H9 (cell line): ENCODE measurements at regions not wholly inside any gene's neighbourhood (a gene's known extent, or its start where the extent isn't known, plus 50 kb on each side); places are given as distances from the start of the nearest gene placed in this dataset.

Experiments
- DNase-seq: peaks from one replicate; pipeline ENCODE4 v3.0.0-alpha.2; 2017
- H2AFZ ChIP-seq: one replicate; pipeline ENCODE4 v1.6.1; 2013; ENCODE audit warnings: mild to moderate bottlenecking, low read length, control low read depth, moderate library complexity
- H2AK5ac ChIP-seq: 2 replicates; pipeline ENCODE4 v1.6.1; 2013; ENCODE audit warnings: low read length, control low read depth, mixed read lengths; ENCODE audit not compliant: insufficient read length
- H2BK120ac ChIP-seq: one replicate; pipeline ENCODE4 v1.6.1; 2013; ENCODE audit warnings: low read depth, mild to moderate bottlenecking, low read length, control low read depth, inconsistent platforms; ENCODE audit not compliant: poor library complexity, severe bottlenecking
- H2BK12ac ChIP-seq: 2 replicates; pipeline ENCODE4 v1.6.1; 2013; ENCODE audit warnings: low read length, control low read depth, mixed read lengths, low read depth; ENCODE audit not compliant: insufficient read length
- H2BK15ac ChIP-seq: 2 replicates; pipeline ENCODE4 v1.6.1; 2013; ENCODE audit warnings: low read depth, low read length, control low read depth
- H2BK20ac ChIP-seq: one replicate; pipeline ENCODE4 v1.6.1; 2013; ENCODE audit warnings: low read depth, mild to moderate bottlenecking, low read length, control low read depth, inconsistent platforms; ENCODE audit not compliant: poor library complexity, severe bottlenecking
- H2BK5ac ChIP-seq: 2 replicates; pipeline ENCODE4 v1.6.1; 2013; ENCODE audit warnings: low read length, control low read depth, mixed read lengths; ENCODE audit not compliant: insufficient read length
- H3K14ac ChIP-seq: 2 replicates; pipeline ENCODE4 v1.6.1; 2013; ENCODE audit warnings: low read length, control low read depth; ENCODE audit not compliant: insufficient read depth
- H3K18ac ChIP-seq: 2 replicates; pipeline ENCODE4 v1.6.1; 2013; ENCODE audit warnings: low read depth, mild to moderate bottlenecking, mixed read lengths, low read length, control low read depth; ENCODE audit not compliant: insufficient read length
- H3K23ac ChIP-seq: 2 replicates; pipeline ENCODE4 v1.6.1; 2013; ENCODE audit warnings: low read length, control low read depth, mixed read lengths, low read depth; ENCODE audit not compliant: insufficient read length
- H3K23me2 ChIP-seq: 2 replicates; pipeline ENCODE4 v1.6.1; 2013; ENCODE audit warnings: low read depth, mild to moderate bottlenecking, mixed read lengths, low read length, control low read depth; ENCODE audit not compliant: insufficient read length, poor library complexity, severe bottlenecking
- H3K27ac ChIP-seq: 2 replicates; pipeline ENCODE4 v1.5.1; 2013; ENCODE audit warnings: low read length, control low read depth, mixed read lengths, low read depth; ENCODE audit not compliant: insufficient read length
- H3K27me3 ChIP-seq: 2 replicates; pipeline ENCODE4 v1.6.1; 2013; ENCODE audit warnings: low read length, control low read depth, inconsistent platforms; ENCODE audit not compliant: insufficient read depth
- H3K4ac ChIP-seq: 2 replicates; pipeline ENCODE4 v1.6.1; 2013; ENCODE audit warnings: low read depth, mild to moderate bottlenecking, control low read depth, inconsistent platforms, low read length, moderate library complexity
- H3K4me1 ChIP-seq: 2 replicates; pipeline ENCODE4 v1.6.1; 2013; ENCODE audit warnings: low read length, control low read depth, inconsistent platforms; ENCODE audit not compliant: insufficient read depth
- H3K4me2 ChIP-seq: 2 replicates; pipeline ENCODE4 v1.6.1; 2013; ENCODE audit warnings: low read length, control low read depth, mixed read lengths; ENCODE audit not compliant: insufficient read length, insufficient read depth
- H3K56ac ChIP-seq: 2 replicates; pipeline ENCODE4 v1.6.1; 2013; ENCODE audit warnings: low read depth, mild to moderate bottlenecking, mixed read lengths, low read length, control low read depth; ENCODE audit not compliant: insufficient read length
- H3K79me1 ChIP-seq: 2 replicates; pipeline ENCODE4 v1.6.1; 2013; ENCODE audit warnings: low read depth, mild to moderate bottlenecking, moderate library complexity, low read length, control low read depth, inconsistent platforms; ENCODE audit not compliant: insufficient read depth, poor library complexity, severe bottlenecking
- H3K79me2 ChIP-seq: 2 replicates; pipeline ENCODE4 v1.6.1; 2013; ENCODE audit warnings: low read length, control low read depth, inconsistent platforms; ENCODE audit not compliant: insufficient read depth
- H3K9ac ChIP-seq: 2 replicates; pipeline ENCODE4 v1.6.1; 2013; ENCODE audit warnings: low read length, control low read depth, mixed read lengths; ENCODE audit not compliant: insufficient read length; ENCODE audit errors: extremely low read depth
- H3K9me3 ChIP-seq: one replicate; pipeline ENCODE4 v1.6.1; 2013; ENCODE audit warnings: low read depth, low read length, inconsistent platforms; ENCODE audit not compliant: control insufficient read depth
- H3T11ph ChIP-seq: one replicate; pipeline ENCODE4 v1.6.1; 2013; ENCODE audit warnings: mild to moderate bottlenecking, low read length, control low read depth, inconsistent platforms
- H4K20me1 ChIP-seq: one replicate; pipeline ENCODE4 v1.6.1; 2013; ENCODE audit not compliant: control insufficient read depth, insufficient read length, insufficient read depth
- H4K5ac ChIP-seq: 2 replicates; pipeline ENCODE4 v1.6.1; 2013; ENCODE audit warnings: low read depth, mild to moderate bottlenecking, mixed read lengths, low read length, control low read depth; ENCODE audit not compliant: insufficient read length
- H4K8ac ChIP-seq: replicated peaks from 2 replicates; pipeline ENCODE4 v1.6.1; 2013; ENCODE audit warnings: low read length, control low read depth, mixed read lengths, low read depth; ENCODE audit not compliant: insufficient read length
- H4K91ac ChIP-seq: 2 replicates; pipeline ENCODE4 v1.6.1; 2013; ENCODE audit warnings: low read depth, mild to moderate bottlenecking, moderate library complexity, mixed read lengths, low read length, control low read depth; ENCODE audit not compliant: insufficient read length
- H3K27ac Mint-ChIP-seq, 3 experiments: 2 replicates in 2 of 3; 3 replicates in 1 of 3; pipeline ENCODE4 v1.8.0; 2020 to 2021; ENCODE audit warnings: mixed read lengths in 3 of 3, mild to moderate bottlenecking in 1 of 3, moderate library complexity in 1 of 3
- H3K27me3 Mint-ChIP-seq: 2 replicates; pipeline ENCODE4 v1.8.0; 2021; ENCODE audit warnings: low read depth, mild to moderate bottlenecking, moderate library complexity, mixed read lengths
- H3K36me3 Mint-ChIP-seq, 3 experiments: 2 replicates in 2 of 3; 3 replicates in 1 of 3; pipeline ENCODE4 v1.8.0; 2020 to 2021; ENCODE audit warnings: low read depth in 3 of 3, mixed read lengths in 3 of 3; ENCODE audit not compliant: insufficient read depth in 1 of 3
- H3K4me1 Mint-ChIP-seq, 2 experiments: 2 replicates each; pipeline ENCODE4 v1.8.0; 2020; ENCODE audit warnings: mixed read lengths in 2 of 2
- H3K4me3 Mint-ChIP-seq, 2 experiments: 2 replicates in 1 of 2; 3 replicates in 1 of 2; pipeline ENCODE4 v1.8.0; 2020 to 2021; ENCODE audit warnings: mild to moderate bottlenecking in 2 of 2, mixed read lengths in 2 of 2, moderate library complexity in 1 of 2
- H3K9me3 Mint-ChIP-seq, 2 experiments: 2 replicates in 1 of 2; 3 replicates in 1 of 2; pipeline ENCODE4 v1.8.0; 2020; ENCODE audit warnings: mild to moderate bottlenecking in 2 of 2, mixed read lengths in 2 of 2, moderate library complexity in 1 of 2
- CTCF ChIP-seq: fragments of 200-600 bp; sonication (generic); conservative IDR thresholded peaks from 3 replicates; pipeline ENCODE4 v1.8.0; 2021; ENCODE audit warnings: antibody characterized with exemption, mild to moderate bottlenecking

GRCh38 chr3:148297013-148297412 is 400.7 kb upstream of the AGTR1 start:
- no peaks in the 10 kb centered on the region for H3K27me3 ChIP-seq
- H4K20me1 ChIP-seq = no peaks in the 10 kb centered on the region
- H3K9ac ChIP-seq = no peak overlapping the region
- H2AK5ac ChIP-seq = no peak overlapping the region
- H3K4me3 Mint-ChIP-seq = no peak overlapping the region
- H3K79me2 ChIP-seq = no peaks in the 10 kb centered on the region
- H3K4me2 ChIP-seq = no peak overlapping the region
- no peak overlapping the region for H2AFZ ChIP-seq
- H4K91ac ChIP-seq = no peak overlapping the region
- no peak overlapping the region for H3K23ac ChIP-seq
- H3K14ac ChIP-seq = no peak overlapping the region
- H3K18ac ChIP-seq = no peak overlapping the region
- H3K56ac ChIP-seq = no peak overlapping the region
- H3T11ph ChIP-seq = no peak overlapping the region
- no peak overlapping the region for H2BK5ac ChIP-seq
- H4K8ac ChIP-seq = no peak overlapping the region
- no peak overlapping the region for H4K5ac ChIP-seq
- H3K36me3 Mint-ChIP-seq = no peaks in the 10 kb centered on the region; a peak in 1 of 7 replicates
- H3K4me1 ChIP-seq = no peaks in the 10 kb centered on the region
- H3K27me3 Mint-ChIP-seq = no peaks in the 10 kb centered on the region
- H3K27ac ChIP-seq = no peak overlapping the region
- H3K79me1 ChIP-seq = no peaks in the 10 kb centered on the region
- DNase-seq = no peak
- H3K9me3 ChIP-seq = no peaks in the 10 kb centered on the region
- H3K27ac Mint-ChIP-seq = no peak overlapping the region
- no peak overlapping the region for H3K4ac ChIP-seq
- H2BK20ac ChIP-seq = no peak overlapping the region
- no peak for TF ChIP-seq CTCF
- H2BK120ac ChIP-seq = no peak overlapping the region
- H3K23me2 ChIP-seq = no peaks in the 10 kb centered on the region
- H2BK12ac ChIP-seq = no peak overlapping the region
- no peaks in the 10 kb centered on the region; a peak in 1 of 5 replicates for H3K9me3 Mint-ChIP-seq
- no peak overlapping the region for H2BK15ac ChIP-seq
- H3K4me1 Mint-ChIP-seq = peaks cover 3 to 7% of the 10 kb centered on the region in 2 experiments; a peak in 3 of 4 replicates
